ENCODE measurements at regions not wholly inside any gene's neighbourhood (a gene's known extent, or its start where the extent isn't known, plus 50 kb on each side); places are given as distances from the start of the nearest gene placed in this dataset.
"Not testable (repeated sequence)": the region's sequence is repeated elsewhere in the genome, so short reads cannot be mapped to it uniquely, and the experiment has no call there.

GRCh38 chr15:62324382-62324781 is 159.3 kb upstream of the C2CD4B start:
- DNase-seq, result no peak

DNA sequence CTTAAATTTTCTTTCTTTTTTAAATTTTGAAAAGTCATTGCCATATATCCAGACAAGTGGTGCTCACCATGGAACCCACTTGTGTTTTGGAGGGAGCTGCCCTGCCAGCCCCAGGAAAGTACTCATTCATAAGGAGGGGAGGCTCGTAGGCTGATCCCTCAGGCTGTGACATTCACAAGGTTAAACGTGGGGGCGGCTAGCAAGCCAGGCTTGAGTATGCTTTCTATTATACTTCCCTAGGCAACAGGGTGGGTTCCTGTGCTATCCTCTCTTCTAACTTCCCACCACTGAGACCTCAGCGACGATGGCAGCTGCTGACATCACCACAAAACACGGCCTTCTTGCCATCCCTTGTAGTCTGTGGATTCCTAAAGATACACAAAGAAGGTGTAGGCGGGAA is 160.5 kb upstream of the C2CD4B start:
- DNase-seq, result no peak

DNA sequence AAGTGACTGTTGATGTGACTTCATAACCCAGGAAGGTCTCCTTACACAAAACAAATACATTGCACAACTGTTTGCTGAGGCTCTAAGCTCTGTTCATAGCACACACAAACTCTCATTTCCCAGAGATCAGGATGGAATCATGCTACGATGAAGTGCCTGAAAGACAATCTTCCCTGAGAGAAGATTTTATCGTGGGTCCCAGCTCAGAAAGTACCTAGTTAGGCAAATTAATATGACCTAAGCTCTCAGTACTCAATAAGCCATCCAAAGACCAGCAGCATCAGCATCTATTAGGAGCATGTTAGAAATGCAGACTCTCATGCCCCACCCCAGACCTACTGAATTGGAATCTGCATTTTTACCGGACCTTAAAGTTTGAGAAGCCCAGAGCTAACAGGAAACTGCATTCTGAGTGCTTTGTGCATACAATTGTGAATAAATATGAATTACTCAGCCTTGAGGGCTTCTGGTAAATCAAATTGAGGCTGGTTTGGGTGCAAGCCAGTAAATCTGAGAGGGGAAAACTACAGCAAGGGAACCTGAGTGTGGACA is 161.5 kb upstream of the C2CD4B start:
- no peak for DNase-seq

GRCh38 chr15:62327406-62327805 is 162.3 kb upstream of the C2CD4B start:
- no peak for DNase-seq

DNA sequence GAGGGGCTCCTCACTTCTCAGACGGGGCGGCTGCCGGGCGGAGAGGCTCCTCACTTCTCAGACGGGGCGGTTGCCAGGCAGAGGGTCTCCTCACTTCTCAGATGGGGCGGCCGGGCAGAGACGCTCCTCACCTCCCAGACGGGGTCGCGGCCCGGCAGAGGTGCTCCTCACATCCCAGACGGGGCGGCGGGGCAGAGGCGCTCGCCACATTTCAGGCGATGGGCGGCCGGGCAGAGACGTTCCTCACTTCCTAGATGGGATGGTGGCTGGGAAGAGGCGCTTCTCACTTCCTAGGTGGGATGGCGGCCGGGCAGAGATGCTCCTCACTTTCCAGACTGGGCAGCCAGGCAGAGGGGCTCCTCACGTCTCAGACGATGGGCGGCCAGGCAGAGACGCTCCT is 167.4 kb upstream of the C2CD4B start:
- DNase-seq, result not testable (repeated sequence)

GRCh38 chr15:62334536-62334935 is 169.5 kb upstream of the C2CD4B start:
- DNase-seq, result no peak

GRCh38 chr15:62337934-62338333 is 172.8 kb upstream of the C2CD4B start:
- DNase-seq, result no peak

GRCh38 chr15:62338497-62338896 is 173.4 kb upstream of the C2CD4B start:
- no peak for DNase-seq

DNA sequence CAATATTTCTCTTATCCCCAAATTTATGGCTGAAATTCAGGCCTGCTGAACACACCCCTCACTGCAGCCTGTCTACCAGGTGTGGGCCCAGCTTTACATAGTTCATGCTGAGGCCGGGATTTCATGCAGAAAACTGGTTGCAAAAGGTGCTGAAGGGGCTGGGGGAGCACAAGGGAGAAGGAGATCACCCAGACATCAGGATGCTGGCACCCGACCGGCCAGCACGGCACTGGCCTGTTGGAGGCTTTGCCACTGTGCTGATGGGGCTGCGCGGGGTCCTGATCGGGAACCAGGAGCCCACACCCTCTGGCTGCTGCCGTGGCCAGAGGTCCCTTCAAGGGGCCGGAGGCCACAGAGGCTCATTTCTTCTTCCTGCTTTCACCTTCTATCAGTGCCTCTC is 177.9 kb upstream of the C2CD4B start:
- DNase-seq, result no peak

DNA sequence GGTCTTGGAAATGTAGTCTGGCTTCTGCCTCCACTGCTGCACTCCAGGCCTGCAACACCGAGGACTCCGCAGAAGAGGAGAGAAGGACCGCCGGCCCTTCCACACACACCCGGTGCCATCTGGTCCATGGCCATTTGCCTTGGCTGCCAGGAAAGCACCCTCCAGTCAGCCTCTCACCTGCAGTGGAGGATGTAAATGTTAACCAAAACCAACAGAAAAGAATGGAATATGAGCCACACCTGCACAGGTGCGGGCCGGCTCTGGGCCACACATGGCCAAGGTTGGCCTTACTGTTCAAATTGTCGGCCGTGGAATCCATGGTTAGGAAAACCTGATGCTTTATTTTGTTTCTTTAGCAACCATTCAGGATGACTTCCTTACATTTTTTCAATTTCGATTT is 178.3 kb upstream of the C2CD4B start:
- no peak for DNase-seq

GRCh38 chr15:62344806-62345539 is 179.9 kb upstream of the C2CD4B start:
- peak in 3 of 5 donors; percentile 10 to 81 (median 41) for DNase-seq

- DNase-seq, result no peak
Observed at GRCh38 chr15:62346168-62346567, 181.1 kb upstream of the C2CD4B start.

GRCh38 chr15:62348118-62348517 is 183.0 kb upstream of the C2CD4B start:
- DNase-seq, result no peak

DNA sequence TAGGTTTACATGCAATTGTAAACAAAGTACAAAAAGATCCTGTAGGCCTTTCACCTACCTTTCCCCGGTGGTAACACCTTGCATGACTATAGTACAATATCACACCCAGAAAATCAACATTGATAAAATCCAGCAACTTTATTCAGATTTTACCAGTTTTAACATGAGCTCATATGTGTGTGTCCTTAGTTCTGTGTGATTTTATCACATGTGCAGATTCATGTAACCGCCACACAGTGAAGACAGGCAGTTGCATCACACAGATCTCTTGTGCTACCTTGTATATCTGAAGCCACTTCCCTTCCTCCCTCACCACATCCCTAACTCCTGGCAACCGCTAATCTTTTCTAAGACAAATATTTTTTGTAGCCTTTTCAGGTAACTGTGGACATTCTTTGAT is 183.5 kb upstream of the C2CD4B start:
- peak in 1 of 5 donors; percentile 23 for DNase-seq

DNA sequence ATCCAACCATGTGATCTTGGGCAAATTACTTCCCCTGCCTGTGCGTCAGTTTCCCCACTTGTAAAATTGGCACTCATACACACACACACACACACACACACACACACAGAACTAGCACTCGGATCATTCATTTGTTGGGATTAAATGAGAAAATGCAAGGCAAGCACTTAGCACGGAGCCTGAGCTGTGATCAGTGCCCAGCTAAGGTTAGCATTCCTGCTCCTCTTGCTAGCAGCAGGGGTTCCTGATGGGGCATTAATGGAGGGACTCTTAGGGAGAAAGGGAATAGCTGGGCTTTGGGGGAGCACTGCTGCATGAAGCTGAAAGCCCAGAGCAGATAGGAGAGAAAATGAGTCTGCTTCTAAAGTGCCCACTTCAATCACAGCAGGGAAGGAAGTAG is 187.7 kb upstream of the C2CD4B start:
- DNase-seq, result no peak

DNA sequence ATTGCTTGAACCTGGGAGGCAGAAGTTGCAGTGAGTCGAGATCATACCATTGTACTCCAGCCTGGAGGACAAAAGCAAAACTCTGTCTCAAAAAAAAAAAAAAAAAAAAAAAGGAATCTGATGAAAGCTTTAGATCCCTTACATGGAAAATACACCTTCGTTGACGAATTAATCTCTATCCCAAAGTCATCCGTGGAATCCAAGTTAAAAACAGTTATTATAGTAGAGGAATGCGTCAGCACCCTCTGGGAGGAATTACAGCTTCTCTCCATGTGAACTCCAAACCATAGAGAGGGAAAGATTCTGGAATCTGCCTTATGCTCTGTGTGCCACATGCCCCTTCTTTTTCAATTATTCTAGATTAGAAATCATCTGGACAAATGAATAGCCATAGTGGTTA is 192.3 kb upstream of the C2CD4B start:
- no peak for DNase-seq

- DNase-seq, result no peak
Observed at GRCh38 chr15:62359416-62359815, 194.3 kb upstream of the C2CD4B start.

DNA sequence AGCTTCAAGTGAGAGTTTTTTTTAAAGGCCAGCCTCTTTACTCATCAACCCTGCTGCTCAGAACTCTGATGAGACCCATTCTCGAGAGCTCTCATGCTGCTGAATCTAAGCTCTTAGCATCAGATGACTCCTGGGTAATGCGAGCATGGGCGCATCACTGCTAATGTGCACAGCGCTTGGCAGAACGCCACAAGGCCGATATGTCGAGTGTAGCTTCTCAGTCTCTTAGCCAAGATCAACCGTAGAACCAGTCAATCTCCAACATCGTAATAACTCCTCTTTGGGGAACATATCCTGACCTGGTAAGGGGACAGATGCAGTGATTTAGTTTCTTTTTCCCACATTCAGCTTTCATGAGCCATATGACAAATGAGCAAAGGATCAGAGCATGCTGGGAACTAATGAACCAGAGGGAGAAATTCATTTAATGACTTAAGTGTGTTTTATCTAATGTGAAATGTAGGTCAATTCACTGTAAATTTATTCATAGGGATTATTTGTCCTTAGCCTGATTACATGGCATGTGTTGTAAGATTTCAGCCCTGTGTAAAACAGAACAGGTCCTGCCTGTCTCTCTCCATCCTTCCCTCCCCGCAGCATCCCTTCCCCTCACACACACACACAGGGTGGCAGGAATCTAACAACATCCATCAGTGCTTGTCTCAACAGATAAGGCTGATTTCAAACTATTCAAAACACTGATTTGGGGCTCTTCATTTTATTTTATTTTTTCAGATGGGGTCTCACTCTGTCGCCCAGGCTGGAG is 195.4 kb upstream of the C2CD4B start:
- DNase-seq, result no peak

- DNase-seq, result no peak
Observed at GRCh38 chr15:62362144-62362543, 197.1 kb upstream of the C2CD4B start.

- no peak for DNase-seq
Observed at GRCh38 chr15:62362608-62363007, 197.5 kb upstream of the C2CD4B start.

DNA sequence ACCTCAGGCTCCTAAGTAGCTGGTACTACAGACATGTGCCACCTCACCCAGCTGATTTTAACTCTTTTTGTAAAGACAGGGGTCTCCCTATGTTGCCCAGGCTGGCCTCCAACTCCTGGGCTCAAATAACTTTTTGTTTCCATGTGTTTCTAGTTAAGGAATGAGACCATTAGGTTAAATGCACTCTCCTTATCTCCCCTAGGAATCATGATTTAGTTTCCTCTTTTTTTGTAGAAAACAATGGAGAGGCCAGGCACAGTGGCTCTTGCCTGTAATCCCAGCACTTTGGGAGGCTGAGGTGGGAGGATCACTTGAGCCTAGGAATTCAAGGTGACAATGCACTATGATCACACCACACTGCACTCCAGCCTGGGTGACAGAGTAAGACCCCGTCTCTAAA is 198.8 kb upstream of the C2CD4B start:
- DNase-seq, result no peak

DNA sequence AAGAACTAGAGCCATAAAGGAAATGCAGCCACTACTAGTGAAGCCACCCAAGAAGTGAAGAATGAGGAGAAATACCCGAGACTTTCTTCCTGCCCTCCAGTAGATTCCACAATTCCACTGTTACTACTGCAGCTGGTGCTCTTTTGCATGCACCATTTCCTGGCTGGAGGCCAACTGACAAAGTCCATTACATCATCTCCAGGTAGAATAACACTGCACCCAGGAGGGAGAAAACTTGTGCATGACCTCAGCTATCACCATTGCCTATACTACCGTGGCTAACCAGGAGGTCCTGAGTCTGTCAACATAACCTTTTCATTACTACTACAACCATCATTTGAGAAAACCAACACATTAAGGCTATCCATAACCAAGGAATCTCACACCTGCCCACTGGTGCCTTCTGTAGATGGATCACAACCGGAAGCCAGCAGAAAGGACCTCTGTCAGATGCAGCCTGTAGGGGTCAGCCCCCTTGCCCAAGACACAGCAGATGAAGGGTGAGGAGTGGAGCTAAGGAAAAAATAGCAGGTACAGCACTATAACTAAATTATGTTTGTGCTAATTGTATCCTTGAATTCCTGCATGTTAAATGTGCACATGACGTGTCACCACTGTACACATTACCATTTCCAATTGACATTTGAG is 200.8 kb upstream of the C2CD4B start:
- DNase-seq, result no peak

- DNase-seq, result no peak
Observed at GRCh38 chr15:62369454-62369853, 204.4 kb upstream of the C2CD4B start.

- not testable (repeated sequence) for DNase-seq
Observed at GRCh38 chr15:62371683-62372082, 206.6 kb upstream of the C2CD4B start.

All from T-helper 1 cell (primary cell).